Astrocyte (in vitro differentiated cells and primary cell): ENCODE measurements at regions not wholly inside any gene's neighbourhood (a gene's known extent, or its start where the extent isn't known, plus 50 kb on each side); places are given as distances from the start of the nearest gene placed in this dataset.

ENCODE experiments used
- DNase-seq: peaks from one replicate; pipeline ENCODE4 v3.0.0-alpha.2; 2010; ENCODE audit warnings: low read depth
- FAIRE-seq: peaks from 2 replicates; lab custom pipeline; 2011; peaks lifted over from hg19 to GRCh38; lab: Jason Lieb, UNC
- H2AFZ ChIP-seq: 2 replicates; pipeline ENCODE4 v1.6.0; 2012; ENCODE audit warnings: low read depth, low read length, inconsistent platforms
- H3K27ac ChIP-seq: 2 replicates; pipeline ENCODE4 v1.5.1; 2011; ENCODE audit warnings: low read depth, low read length, inconsistent platforms
- H3K27me3 ChIP-seq: 2 replicates; pipeline ENCODE4 v1.6.0; 2011; ENCODE audit warnings: low read length, inconsistent platforms; ENCODE audit not compliant: insufficient read depth
- H3K36me3 ChIP-seq: 2 replicates; pipeline ENCODE4 v1.5.1; 2011; ENCODE audit warnings: low read length, inconsistent platforms; ENCODE audit not compliant: insufficient read depth
- H3K4me1 ChIP-seq: 2 replicates; pipeline ENCODE4 v1.5.1; 2011; ENCODE audit warnings: low read length, inconsistent platforms; ENCODE audit not compliant: insufficient read depth
- H3K4me2 ChIP-seq: 2 replicates; pipeline ENCODE4 v1.6.0; 2012; ENCODE audit warnings: low read length, inconsistent platforms
- H3K4me3 ChIP-seq: 2 replicates; pipeline ENCODE4 v1.5.1; 2011; ENCODE audit warnings: low read depth, mild to moderate bottlenecking, low read length, inconsistent platforms; ENCODE audit not compliant: insufficient read depth
- H3K79me2 ChIP-seq: 2 replicates; pipeline ENCODE4 v1.6.0; 2012; ENCODE audit warnings: mild to moderate bottlenecking, low read length, inconsistent platforms; ENCODE audit not compliant: insufficient read depth
- H3K9ac ChIP-seq: 2 replicates; pipeline ENCODE4 v1.6.0; 2012; ENCODE audit warnings: mild to moderate bottlenecking, low read length, inconsistent platforms
- H3K9me3 ChIP-seq: 2 replicates; pipeline ENCODE4 v1.5.1; 2012; ENCODE audit warnings: low read depth, mild to moderate bottlenecking, low read length, inconsistent platforms; ENCODE audit not compliant: insufficient read depth
- H4K20me1 ChIP-seq: 2 replicates; pipeline ENCODE4 v1.6.0; 2012; ENCODE audit warnings: low read length, inconsistent platforms; ENCODE audit not compliant: insufficient read depth
- H3K27ac Mint-ChIP-seq: one replicate; pipeline ENCODE4 v1.8.0; 2021; ENCODE audit warnings: mild to moderate bottlenecking, mixed read lengths; ENCODE audit not compliant: unreplicated experiment
- H3K27me3 Mint-ChIP-seq: one replicate; pipeline ENCODE4 v1.8.0; 2021; ENCODE audit warnings: low read depth, mixed read lengths; ENCODE audit not compliant: unreplicated experiment
- H3K36me3 Mint-ChIP-seq: one replicate; pipeline ENCODE4 v1.8.0; 2021; ENCODE audit warnings: low read depth, mixed read lengths; ENCODE audit not compliant: unreplicated experiment
- H3K4me1 Mint-ChIP-seq: one replicate; pipeline ENCODE4 v1.8.0; 2021; ENCODE audit warnings: low read depth, mixed read lengths; ENCODE audit not compliant: unreplicated experiment
- H3K4me3 Mint-ChIP-seq: one replicate; pipeline ENCODE4 v1.8.0; 2021; ENCODE audit warnings: mild to moderate bottlenecking, moderate library complexity, mixed read lengths; ENCODE audit not compliant: unreplicated experiment
- H3K9me3 Mint-ChIP-seq: one replicate; pipeline ENCODE4 v1.8.0; 2021; ENCODE audit warnings: mild to moderate bottlenecking, mixed read lengths; ENCODE audit not compliant: unreplicated experiment
- EZH2 ChIP-seq: IDR thresholded peaks from 2 replicates; pipeline ENCODE4 v1.6.1; 2012; ENCODE audit warnings: mild to moderate bottlenecking, low read length, inconsistent platforms; ENCODE audit not compliant: insufficient read depth
- TF ChIP-seq, protein P1 (sequence below): IDR thresholded peaks from 2 replicates; pipeline ENCODE4 v1.5.1; 2011; ENCODE audit warnings: low read depth, mild to moderate bottlenecking, inconsistent platforms, low read length, moderate library complexity; ENCODE audit not compliant: insufficient read depth

DNA sequence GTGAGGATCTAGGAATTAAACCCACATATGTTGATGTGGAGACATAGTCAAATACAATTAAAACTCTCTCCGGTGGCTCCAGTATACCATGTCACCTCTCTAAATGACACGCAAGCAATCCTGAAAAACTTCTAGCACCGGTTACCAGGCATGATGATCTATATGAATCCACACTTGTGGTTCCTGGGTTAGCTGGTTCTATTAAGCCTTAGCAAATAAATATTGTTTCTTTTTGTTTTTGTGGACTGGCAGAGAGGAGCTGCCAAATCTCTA lies 104.8 kb downstream of the SEC61B start:
- H3K79me2 ChIP-seq = no peaks in the 10 kb centered on the region
- Mint-ChIP-seq H3K27me3 (peaks cover 11% of the 10 kb centered on the region), H3K4me3 (no peak overlapping the region), H3K9me3 (no peaks in the 10 kb centered on the region), H3K27ac (no peak overlapping the region), H3K36me3 (no peaks in the 10 kb centered on the region), H3K4me1 (no peaks in the 10 kb centered on the region)
- no peaks in the 10 kb centered on the region for H3K27me3 ChIP-seq
- no peak overlapping the region for H2AFZ ChIP-seq
- no peak for FAIRE-seq
- H3K9me3 ChIP-seq = no peaks in the 10 kb centered on the region
- TF ChIP-seq, protein P1, sequence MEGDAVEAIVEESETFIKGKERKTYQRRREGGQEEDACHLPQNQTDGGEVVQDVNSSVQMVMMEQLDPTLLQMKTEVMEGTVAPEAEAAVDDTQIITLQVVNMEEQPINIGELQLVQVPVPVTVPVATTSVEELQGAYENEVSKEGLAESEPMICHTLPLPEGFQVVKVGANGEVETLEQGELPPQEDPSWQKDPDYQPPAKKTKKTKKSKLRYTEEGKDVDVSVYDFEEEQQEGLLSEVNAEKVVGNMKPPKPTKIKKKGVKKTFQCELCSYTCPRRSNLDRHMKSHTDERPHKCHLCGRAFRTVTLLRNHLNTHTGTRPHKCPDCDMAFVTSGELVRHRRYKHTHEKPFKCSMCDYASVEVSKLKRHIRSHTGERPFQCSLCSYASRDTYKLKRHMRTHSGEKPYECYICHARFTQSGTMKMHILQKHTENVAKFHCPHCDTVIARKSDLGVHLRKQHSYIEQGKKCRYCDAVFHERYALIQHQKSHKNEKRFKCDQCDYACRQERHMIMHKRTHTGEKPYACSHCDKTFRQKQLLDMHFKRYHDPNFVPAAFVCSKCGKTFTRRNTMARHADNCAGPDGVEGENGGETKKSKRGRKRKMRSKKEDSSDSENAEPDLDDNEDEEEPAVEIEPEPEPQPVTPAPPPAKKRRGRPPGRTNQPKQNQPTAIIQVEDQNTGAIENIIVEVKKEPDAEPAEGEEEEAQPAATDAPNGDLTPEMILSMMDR = no peak
- no peak for TF ChIP-seq EZH2
- no peak for DNase-seq
- H3K4me3 ChIP-seq = no peak overlapping the region
- no peaks in the 10 kb centered on the region for H4K20me1 ChIP-seq
- no peak overlapping the region for H3K9ac ChIP-seq
- H3K27ac ChIP-seq = no peak overlapping the region
- H3K36me3 ChIP-seq = no peaks in the 10 kb centered on the region
- H3K4me2 ChIP-seq = no peak overlapping the region
- H3K4me1 ChIP-seq = no peaks in the 10 kb centered on the region

DNA sequence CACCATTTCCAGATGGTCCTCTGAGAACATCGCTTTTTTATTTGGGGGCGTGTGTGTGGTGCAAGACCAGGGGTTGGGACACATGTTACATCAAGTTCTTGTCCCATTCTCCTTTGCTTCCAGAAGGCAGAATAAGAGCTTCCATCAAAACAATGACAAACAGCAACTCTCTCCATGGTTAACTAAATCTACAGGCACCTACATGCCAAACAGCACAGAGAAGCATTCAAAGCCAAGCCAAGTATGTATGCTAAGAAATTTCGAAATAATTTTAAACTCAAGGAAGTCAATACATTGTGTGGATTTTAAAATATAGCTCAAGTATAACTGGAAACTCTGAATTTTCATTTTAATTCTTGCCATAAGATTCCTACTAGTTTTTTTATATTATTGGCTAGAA lies 105.6 kb downstream of the SEC61B start:
- Histone ChIP-seq H3K9me3 (no peaks in the 10 kb centered on the region), H3K27me3 (no peaks in the 10 kb centered on the region), H3K4me3 (no peak overlapping the region), H2AFZ (no peak overlapping the region), H3K9ac (no peak overlapping the region), H4K20me1 (no peaks in the 10 kb centered on the region), H3K27ac (no peak overlapping the region), H3K36me3 (no peaks in the 10 kb centered on the region), H3K4me2 (no peak overlapping the region), H3K4me1 (no peaks in the 10 kb centered on the region), H3K79me2 (no peaks in the 10 kb centered on the region)
- Mint-ChIP-seq H3K36me3 (no peaks in the 10 kb centered on the region), H3K4me1 (no peaks in the 10 kb centered on the region), H3K4me3 (no peak overlapping the region), H3K27me3 (peaks cover 11% of the 10 kb centered on the region), H3K27ac (no peak overlapping the region), H3K9me3 (no peaks in the 10 kb centered on the region)
- TF ChIP-seq EZH2 = no peak
- TF ChIP-seq, protein P1 = no peak
- FAIRE-seq (no peak), DNase-seq (no peak)

DNA sequence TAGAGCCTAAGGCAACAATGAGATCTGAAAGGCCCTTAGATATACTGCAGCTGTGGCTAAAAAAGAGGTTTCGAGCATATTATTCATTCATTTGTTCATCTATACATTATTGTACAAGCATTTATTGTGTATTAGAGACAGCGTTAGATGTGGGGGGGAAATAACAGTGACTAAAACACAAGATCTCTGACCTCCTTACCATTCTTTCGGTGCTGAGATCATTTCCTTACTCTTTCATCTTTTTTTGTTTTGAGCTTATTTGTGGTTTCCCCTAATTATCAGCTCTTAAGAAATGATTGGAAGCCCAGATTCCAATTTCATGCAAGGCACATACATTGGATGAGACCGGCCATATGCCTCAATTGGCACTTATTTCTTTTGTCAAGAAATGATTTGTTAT lies 113.2 kb downstream of the SEC61B start:
- Mint-ChIP-seq H3K27me3 (peaks cover 6% of the 10 kb centered on the region), H3K36me3 (no peaks in the 10 kb centered on the region)

More for the DNA sequence above, 113.2 kb downstream of the SEC61B start:
- no peak overlapping the region for H3K4me3 ChIP-seq
- no peaks in the 10 kb centered on the region for H4K20me1 ChIP-seq
- Mint-ChIP-seq H3K9me3 (peaks cover 2% of the 10 kb centered on the region), H3K27ac (no peak overlapping the region), H3K4me3 (no peak overlapping the region), H3K4me1 (peaks cover 3% of the 10 kb centered on the region)
- no peak overlapping the region for H3K27ac ChIP-seq
- H3K9me3 ChIP-seq = no peaks in the 10 kb centered on the region
- FAIRE-seq = peak; percentile 26
- no peaks in the 10 kb centered on the region for H3K4me1 ChIP-seq
- H3K27me3 ChIP-seq = no peaks in the 10 kb centered on the region
- H3K36me3 ChIP-seq = no peaks in the 10 kb centered on the region
- H2AFZ ChIP-seq = no peak overlapping the region
- no peak for DNase-seq
- no peaks in the 10 kb centered on the region for H3K79me2 ChIP-seq
- TF ChIP-seq, protein P1 = no peak
- TF ChIP-seq EZH2 = no peak
- H3K9ac ChIP-seq = no peak overlapping the region
- no peak overlapping the region for H3K4me2 ChIP-seq
